NCI-H2227 (cell line): ENCODE measurements at regions not wholly inside any gene's neighbourhood (a gene's known extent, or its start where the extent isn't known, plus 50 kb on each side); places are given as distances from the start of the nearest gene placed in this dataset.

Experiments
- DNase-seq: peaks from one replicate; lab custom pipeline; 2025; ENCODE audit not compliant: unreplicated experiment; lab: John Stamatoyannopoulos, UW

- no peak for DNase-seq
These were observed 54.7 kb upstream of the DSCAM start for GRCh38 chr21:40901691-40902090.

DNA sequence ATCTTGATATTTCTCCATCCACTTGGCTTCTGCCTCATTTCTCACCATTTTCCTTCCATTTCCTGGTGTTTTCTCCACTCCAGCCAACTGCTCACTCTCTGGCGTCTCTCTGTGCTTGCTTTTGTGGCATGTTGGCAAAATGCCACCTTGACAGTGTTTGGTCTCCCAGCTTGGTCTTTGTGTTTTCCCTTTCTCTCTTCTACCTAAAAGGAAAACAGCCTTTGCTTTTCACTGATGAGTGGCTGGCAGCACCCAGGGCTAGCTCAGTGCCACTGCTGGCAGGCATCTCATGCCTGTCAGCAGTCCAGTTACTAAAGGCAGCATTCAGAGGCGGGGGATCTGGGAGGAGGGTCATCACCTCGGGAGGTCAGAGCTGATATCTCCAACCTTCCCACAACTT lies 55.3 kb upstream of the DSCAM start:
- no peak for DNase-seq

GRCh38 chr21:40902993-40903392 lies 56.0 kb upstream of the DSCAM start:
- DNase-seq, result no peak

GRCh38 chr21:40905251-40905650 lies 58.3 kb upstream of the DSCAM start:
- DNase-seq, result no peak

DNA sequence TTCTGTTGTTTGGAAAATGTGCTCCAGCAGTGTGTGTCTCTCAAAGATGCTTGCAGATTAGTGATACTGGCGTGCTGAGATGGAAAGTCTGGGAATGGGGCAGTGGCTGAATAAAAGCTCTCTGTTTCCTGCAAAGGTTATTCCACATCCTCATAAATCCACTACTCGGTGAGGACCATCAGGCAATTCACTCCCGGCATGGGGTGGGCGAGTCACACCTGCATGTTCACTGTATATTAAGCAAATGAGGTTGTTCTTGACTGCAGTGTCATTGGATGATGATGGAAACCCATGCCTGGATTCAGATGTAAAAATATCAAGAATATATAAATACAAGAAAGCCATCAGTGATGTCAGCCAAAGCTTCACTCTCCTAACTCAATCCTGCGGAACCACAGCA lies 65.4 kb upstream of the DSCAM start:
- no peak for DNase-seq

DNA sequence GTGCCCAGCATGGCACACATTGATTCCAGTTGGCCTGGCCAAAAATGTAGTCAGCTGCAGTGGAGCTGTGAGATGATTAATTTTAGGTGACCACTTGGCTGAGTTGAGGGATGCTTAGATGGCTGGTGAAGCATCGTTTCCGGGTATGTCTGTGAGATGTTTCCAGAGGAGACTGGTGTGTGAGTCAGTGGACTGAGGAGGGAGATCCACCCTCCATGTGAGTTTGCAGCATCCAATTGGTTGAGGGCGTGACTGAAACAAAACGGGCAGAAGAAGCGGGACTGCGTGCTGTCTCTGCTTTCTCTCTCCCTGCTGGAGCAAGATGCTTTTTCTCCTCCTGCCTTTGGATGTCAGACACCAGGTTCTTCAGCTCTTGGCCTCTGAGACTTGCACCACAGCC lies 68.2 kb upstream of the DSCAM start:
- no peak for DNase-seq

DNA sequence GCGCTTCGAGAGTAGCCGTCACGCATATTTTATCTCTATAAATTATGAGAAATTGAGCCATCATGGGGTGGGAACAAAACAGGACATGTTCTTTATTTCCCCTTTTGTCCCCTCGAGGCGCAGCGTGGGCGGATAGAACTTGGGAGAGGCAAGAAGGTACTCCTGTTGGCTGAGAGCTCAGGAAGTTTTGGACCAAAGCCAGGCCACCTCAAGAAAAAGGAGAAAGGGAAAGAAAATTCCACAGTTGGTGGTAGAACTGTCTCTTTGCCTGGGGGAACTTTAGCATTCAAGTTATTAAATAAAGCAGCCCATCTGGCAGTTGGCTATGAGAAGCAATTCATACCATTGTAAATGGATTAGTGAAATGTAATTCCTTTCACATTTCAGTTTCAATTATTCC lies 76.4 kb upstream of the DSCAM start:
- no peak for DNase-seq

GRCh38 chr21:40923901-40924300 lies 76.9 kb upstream of the DSCAM start:
- no peak for DNase-seq

DNA sequence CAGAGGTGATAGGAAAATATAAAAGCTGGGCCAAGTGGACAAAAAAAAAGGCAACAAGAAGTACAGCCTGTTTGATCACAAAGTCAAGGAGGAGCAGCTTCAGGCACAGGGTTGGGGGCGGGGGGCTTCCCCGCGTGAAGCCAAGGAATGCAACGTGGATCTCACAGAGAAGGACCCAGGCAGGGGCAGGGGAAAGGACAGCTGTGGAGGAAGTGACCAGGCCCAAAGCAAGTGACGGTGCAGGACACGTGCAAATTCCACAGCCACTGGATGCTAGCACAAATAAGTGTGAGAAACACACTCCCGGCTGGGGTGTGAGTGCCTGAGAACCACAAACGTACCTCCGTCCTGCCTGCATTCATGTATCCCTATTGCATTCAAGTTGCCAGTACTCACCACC lies 77.7 kb upstream of the DSCAM start:
- DNase-seq, result no peak

DNA sequence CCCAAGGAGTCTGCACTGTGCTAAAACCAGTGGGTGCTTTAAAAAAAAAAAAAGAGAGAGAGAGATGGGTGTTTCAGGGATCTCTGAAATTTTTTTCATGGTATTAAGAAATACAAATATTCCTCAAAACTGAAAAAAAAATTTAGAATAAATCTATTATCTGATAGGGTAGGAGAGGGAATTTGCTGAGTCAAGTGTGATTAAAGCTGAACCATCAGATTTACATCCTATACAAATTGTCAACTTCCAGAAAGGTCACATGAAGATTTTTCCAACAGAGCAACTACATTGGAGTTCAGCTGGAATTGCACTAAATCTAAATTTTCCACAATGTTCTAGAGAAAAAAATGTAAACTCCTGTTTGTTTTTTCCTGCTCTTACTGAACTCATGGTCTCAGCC lies 79.3 kb upstream of the DSCAM start:
- no peak for DNase-seq

DNA sequence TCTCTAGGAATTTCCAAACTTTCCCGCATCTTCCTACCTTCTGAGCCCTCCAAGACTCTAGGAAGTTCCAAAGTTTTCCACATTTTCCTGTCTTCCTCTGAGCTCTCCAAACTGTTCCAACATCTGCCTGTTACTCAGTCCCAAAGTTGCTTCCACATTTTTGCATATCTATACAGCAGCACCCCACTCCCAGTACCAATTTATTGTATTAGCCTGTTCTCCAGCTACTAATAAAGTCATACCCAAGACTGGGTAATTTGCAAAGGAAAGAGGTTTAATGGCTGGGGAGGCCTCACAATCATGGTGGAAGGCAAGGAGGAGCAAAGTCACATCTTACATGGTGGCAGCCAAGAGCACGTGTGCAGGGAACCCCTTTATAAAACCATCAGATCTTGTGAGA lies 82.9 kb upstream of the DSCAM start:
- DNase-seq, result no peak

- DNase-seq, result no peak
These were observed 84.2 kb upstream of the DSCAM start for GRCh38 chr21:40931197-40931596.

GRCh38 chr21:40936178-40936577 lies 89.2 kb upstream of the DSCAM start:
- DNase-seq, result no peak

GRCh38 chr21:40936771-40937261 lies 89.9 kb upstream of the DSCAM start:
- no peak for DNase-seq

DNA sequence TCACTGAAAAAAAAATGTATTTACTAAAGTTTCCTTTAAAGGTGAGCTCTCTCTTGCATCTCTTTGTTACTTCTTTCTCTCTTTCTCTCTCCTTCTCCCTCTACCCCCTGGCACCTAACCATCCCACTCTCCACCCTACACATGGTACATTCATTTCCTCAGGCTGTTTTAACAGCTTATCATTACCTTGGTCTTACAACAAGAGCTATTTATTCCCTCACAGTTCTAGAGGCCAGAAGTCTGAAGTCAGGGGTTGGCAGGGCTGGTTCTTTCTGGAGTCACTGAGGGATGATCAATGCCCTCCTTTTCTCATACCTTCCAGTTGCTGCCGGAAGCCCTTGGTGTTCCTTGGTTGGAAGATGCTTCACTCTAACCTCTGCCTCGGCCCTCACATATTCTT lies 91.1 kb upstream of the DSCAM start:
- no peak for DNase-seq

- no peak for DNase-seq
These were observed 91.7 kb upstream of the DSCAM start for GRCh38 chr21:40938611-40939010.

DNA sequence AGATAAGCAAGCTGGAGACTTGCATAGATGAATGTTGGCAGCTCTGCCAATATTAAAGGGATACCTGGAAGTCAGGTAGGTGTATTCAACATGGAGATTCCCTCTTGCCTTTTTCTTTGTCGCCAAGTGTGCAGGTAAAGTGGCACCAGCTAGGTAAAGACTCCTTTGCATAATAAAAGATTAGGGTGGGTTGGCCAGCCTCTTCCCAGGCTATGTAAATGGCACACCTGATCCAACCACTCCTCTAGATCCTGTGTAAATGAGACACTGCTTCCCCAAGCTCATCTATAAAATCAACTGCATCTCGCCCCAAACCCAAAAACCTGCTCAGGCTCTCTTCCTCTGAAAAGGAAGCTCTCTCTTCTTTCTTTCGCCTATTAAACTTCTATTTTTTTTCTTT lies 100.8 kb upstream of the DSCAM start:
- DNase-seq, result no peak

DNA sequence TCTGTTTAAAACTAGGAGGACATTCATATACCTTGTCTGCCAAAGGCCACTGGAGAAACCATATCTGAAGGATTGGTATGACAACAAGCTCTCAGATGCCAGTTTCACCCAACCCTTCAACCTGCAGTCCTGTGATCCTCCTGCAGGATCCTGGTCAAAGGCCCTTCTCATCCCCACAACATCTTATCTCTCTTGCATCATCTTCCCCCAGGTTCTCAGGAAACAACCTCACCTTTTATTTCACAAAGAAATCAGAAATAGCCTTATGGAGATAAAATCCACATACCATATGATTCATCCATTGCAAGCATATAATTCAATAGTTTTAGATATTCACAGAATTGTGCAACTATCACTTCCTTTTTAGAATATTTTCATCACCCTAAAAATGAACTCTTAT lies 104.0 kb upstream of the DSCAM start:
- DNase-seq, result no peak

DNA sequence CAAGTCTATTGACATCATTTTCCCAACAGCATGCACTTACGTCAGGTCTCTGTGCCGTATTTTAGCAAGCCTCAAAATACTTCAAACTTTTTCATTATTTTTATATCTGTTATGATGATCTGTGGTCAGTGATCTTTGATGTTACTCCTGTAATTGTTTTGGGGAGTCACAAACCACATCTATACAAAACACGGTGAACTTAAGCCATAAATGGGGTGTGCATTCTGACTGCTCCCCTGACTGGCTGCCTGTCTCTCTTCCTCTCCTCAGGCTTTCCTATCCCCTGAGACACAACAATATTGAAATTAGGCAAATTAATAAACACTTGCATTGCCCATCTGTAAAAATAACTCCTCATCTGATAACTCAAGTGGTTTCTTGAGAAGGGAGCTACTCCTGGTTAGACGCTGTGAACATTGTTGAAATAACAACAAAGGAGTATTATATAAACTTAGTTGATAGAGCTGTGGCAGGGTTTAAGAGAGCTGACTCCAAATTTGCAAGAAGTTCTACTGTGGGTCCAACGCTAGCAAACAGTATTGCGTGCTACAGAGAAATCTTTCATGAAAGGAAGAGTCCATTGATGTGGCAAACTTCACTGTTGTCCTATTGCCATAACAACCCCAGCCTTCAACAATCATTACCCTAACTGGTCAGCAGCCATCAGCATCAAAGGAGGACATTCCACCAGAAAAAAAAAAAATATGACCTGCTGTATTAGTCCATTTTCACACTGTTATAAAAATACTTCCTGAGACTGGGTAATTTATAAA lies 105.8 kb upstream of the DSCAM start:
- DNase-seq, result no peak

DNA sequence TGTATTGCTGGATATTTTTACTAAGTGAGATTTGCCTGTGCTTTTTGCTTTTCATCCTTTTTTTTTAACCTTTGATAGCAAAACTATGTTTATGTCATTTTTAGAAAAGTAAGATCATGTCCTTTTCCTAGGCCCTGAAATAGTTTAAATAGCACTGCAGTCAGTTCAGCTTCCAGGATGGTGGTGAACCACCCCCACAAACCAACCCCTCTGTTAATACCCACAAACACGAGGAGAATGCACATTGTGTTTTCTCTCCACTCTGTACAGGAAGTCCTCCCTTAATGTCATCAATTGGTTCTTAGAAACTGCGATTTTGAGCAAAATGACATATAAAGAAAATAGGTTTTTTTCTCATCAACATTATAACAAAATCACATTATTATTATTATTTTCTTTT lies 117.7 kb upstream of the DSCAM start:
- DNase-seq, result no peak

DNA sequence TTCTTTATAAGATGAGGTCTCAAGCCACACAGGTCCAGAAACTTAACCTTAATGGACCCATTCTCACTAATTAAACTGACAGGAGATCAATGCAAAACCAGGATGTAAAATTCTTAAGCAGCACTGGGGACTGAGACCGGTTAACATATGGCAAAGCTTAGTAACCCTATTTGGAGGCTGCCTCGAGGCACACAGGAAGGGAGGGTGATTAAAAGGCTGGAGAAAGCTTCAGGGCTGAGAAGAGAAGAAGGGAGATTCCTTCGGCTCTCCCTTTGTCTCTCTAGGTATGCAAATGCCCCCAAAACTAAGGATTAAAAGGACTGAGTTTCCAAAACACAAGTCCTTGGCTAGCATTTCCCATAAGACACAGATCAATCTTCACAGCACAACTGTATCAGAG lies 120.8 kb upstream of the DSCAM start:
- DNase-seq, result no peak

- DNase-seq, result no peak
These were observed 125.2 kb upstream of the DSCAM start for GRCh38 chr21:40972151-40972550.
